ENCODE measurements at regions not wholly inside any gene's neighbourhood (a gene's known extent, or its start where the extent isn't known, plus 50 kb on each side); places are given as distances from the start of the nearest gene placed in this dataset.

GRCh38 chr4:143773998-143774895, 73.8 kb upstream of the FREM3 start:
- peak; percentile 20 for DNase-seq (ENCODE audit: extremely low read depth, insufficient read length)

GRCh38 chr4:143771269-143771668, 70.8 kb upstream of the FREM3 start:
- no peaks in the 10 kb centered on the region for H3K36me3 ChIP-seq (ENCODE audit: control insufficient read depth, insufficient read depth, low read length)
- H3K27me3 ChIP-seq (replicated peaks; ENCODE audit: control insufficient read depth, insufficient read depth, low read length): no peaks in the 10 kb centered on the region
- H3K4me3 ChIP-seq (replicated peaks; ENCODE audit: low read depth, low read length): no peak overlapping the region
- DNase-seq (ENCODE audit: extremely low read depth, insufficient read length): no peak
- TF ChIP-seq CTCF (IDR thresholded peaks at IDR 0.05; ENCODE audit: insufficient read depth, low read length, poor library complexity, severe bottlenecking): no peak

More at GRCh38 chr4:143773998-143774895, 73.8 kb upstream of the FREM3 start:
- Histone ChIP-seq H3K4me3 (replicated peaks; ENCODE audit: low read depth, low read length) (no peak overlapping the region), H3K27me3 (replicated peaks; ENCODE audit: control insufficient read depth, insufficient read depth, low read length) (no peaks in the 10 kb centered on the region), H3K36me3 (ENCODE audit: control insufficient read depth, insufficient read depth, low read length) (no peaks in the 10 kb centered on the region)
- peak; percentile 81 for TF ChIP-seq CTCF (IDR thresholded peaks at IDR 0.05; ENCODE audit: insufficient read depth, low read length, poor library complexity, severe bottlenecking)

- Histone ChIP-seq H3K36me3 (ENCODE audit: control insufficient read depth, insufficient read depth, low read length) (no peaks in the 10 kb centered on the region), H3K4me3 (replicated peaks; ENCODE audit: low read depth, low read length) (no peak overlapping the region), H3K27me3 (replicated peaks; ENCODE audit: control insufficient read depth, insufficient read depth, low read length) (no peaks in the 10 kb centered on the region)
- DNase-seq (ENCODE audit: extremely low read depth, insufficient read length): no peak
- TF ChIP-seq CTCF (IDR thresholded peaks at IDR 0.05; ENCODE audit: insufficient read depth, low read length, poor library complexity, severe bottlenecking): no peak
Observed at GRCh38 chr4:143768007-143768591, 67.6 kb upstream of the FREM3 start.

GRCh38 chr4:143763587-143763986, 63.1 kb upstream of the FREM3 start:
- no peak for DNase-seq (ENCODE audit: extremely low read depth, insufficient read length)
- H3K4me3 ChIP-seq (replicated peaks; ENCODE audit: low read depth, low read length): no peak overlapping the region
- TF ChIP-seq CTCF (IDR thresholded peaks at IDR 0.05; ENCODE audit: insufficient read depth, low read length, poor library complexity, severe bottlenecking): no peak
- no peaks in the 10 kb centered on the region for H3K36me3 ChIP-seq (ENCODE audit: control insufficient read depth, insufficient read depth, low read length)
- no peaks in the 10 kb centered on the region for H3K27me3 ChIP-seq (replicated peaks; ENCODE audit: control insufficient read depth, insufficient read depth, low read length)

- Histone ChIP-seq H3K4me3 (replicated peaks; ENCODE audit: low read depth, low read length) (no peak overlapping the region), H3K36me3 (ENCODE audit: control insufficient read depth, insufficient read depth, low read length) (no peaks in the 10 kb centered on the region), H3K27me3 (replicated peaks; ENCODE audit: control insufficient read depth, insufficient read depth, low read length) (no peaks in the 10 kb centered on the region)
- TF ChIP-seq CTCF (IDR thresholded peaks at IDR 0.05; ENCODE audit: insufficient read depth, low read length, poor library complexity, severe bottlenecking): no peak
- no peak for DNase-seq (ENCODE audit: extremely low read depth, insufficient read length)
Observed at GRCh38 chr4:143762511-143762910, 62.0 kb upstream of the FREM3 start.

Measured in GM06990 (cell line).